A549 (cell line): ENCODE measurements at regions not wholly inside any gene's neighbourhood (a gene's known extent, or its start where the extent isn't known, plus 50 kb on each side); places are given as distances from the start of the nearest gene placed in this dataset.

ENCODE experiments used
- CBX2 ChIP-seq: fragments of 200-600 bp; sonication (generic); IDR thresholded peaks from 2 replicates; pipeline ENCODE4 v1.6.1; 2016; ENCODE audit warnings: low read depth, mild to moderate bottlenecking, borderline replicate concordance
- CEBPB ChIP-seq, 2 experiments: fragments of >200 bp in 1 of 2; sonication (Bioruptor Twin) in 1 of 2; formaldehyde crosslinking in 1 of 2; IDR thresholded peaks; 2 replicates each; pipeline ENCODE4 v1.6.1; 2012 to 2016
- CHD2 ChIP-seq: fragments of 150-350 bp; IDR thresholded peaks from 2 replicates; pipeline ENCODE4 v1.6.1; 2014; ENCODE audit warnings: low read length; ENCODE audit not compliant: partially characterized antibody
- EHMT2 ChIP-seq: fragments of 200-600 bp; sonication (generic); IDR thresholded peaks from 2 replicates; pipeline ENCODE4 v1.6.1; 2016; ENCODE audit warnings: antibody characterized with exemption, low read depth, mild to moderate bottlenecking, moderate library complexity
- EP300 ChIP-seq, 2 experiments: fragments of >200 bp; sonication (Bioruptor Twin); formaldehyde crosslinking; IDR thresholded peaks; 2 replicates in 1 of 2; 3 replicates in 1 of 2; pipeline ENCODE4 v1.6.1; 2016 to 2017
- GATA3 ChIP-seq: IDR thresholded peaks from 2 replicates; pipeline ENCODE4 v1.6.1; 2012; ENCODE audit warnings: borderline replicate concordance
- HDAC2 ChIP-seq: fragments of 200-600 bp; sonication (generic); IDR thresholded peaks from 2 replicates; pipeline ENCODE4 v1.6.1; 2016
- HOXA7 ChIP-seq: fragments of 250-450 bp; sonication (Bioruptor Pico); IDR thresholded peaks from 2 replicates; pipeline ENCODE4 v1.5.0; 2020; ENCODE audit warnings: mild to moderate bottlenecking, moderate library complexity
- HOXB5 ChIP-seq: fragments of 250-450 bp; sonication (Bioruptor Pico); IDR thresholded peaks from 2 replicates; pipeline ENCODE4 v1.5.0; 2020; ENCODE audit warnings: mild to moderate bottlenecking, moderate library complexity
- JUN ChIP-seq, 2 experiments: fragments of >200 bp; sonication (Bioruptor Twin); formaldehyde crosslinking; IDR thresholded peaks; 2 replicates in 1 of 2; 3 replicates in 1 of 2; pipeline ENCODE4 v1.6.1; 2016 to 2017
- JUNB ChIP-seq: fragments of >200 bp; sonication (Bioruptor Twin); formaldehyde crosslinking; IDR thresholded peaks from 2 replicates; pipeline ENCODE4 v1.6.1; 2016
- KDM1A ChIP-seq: fragments of 200-600 bp; sonication (generic); IDR thresholded peaks from 2 replicates; pipeline ENCODE4 v1.6.1; 2016; ENCODE audit warnings: low read depth, mild to moderate bottlenecking
- KDM5A ChIP-seq: fragments of 200-600 bp; sonication (generic); IDR thresholded peaks from 2 replicates; pipeline ENCODE4 v1.6.1; 2016; ENCODE audit warnings: antibody characterized with exemption, mild to moderate bottlenecking
- MAZ ChIP-seq: fragments of 150-350 bp; IDR thresholded peaks from 2 replicates; pipeline ENCODE4 v1.6.1; 2014; ENCODE audit warnings: antibody characterized with exemption, low read depth, low read length, borderline replicate concordance
- NR3C1 ChIP-seq: fragments of >200 bp; sonication (Bioruptor Twin); formaldehyde crosslinking; IDR thresholded peaks from 3 replicates; pipeline ENCODE4 v1.6.1; 2017
- PHF8 ChIP-seq: fragments of 200-600 bp; sonication (generic); IDR thresholded peaks from 2 replicates; pipeline ENCODE4 v1.6.1; 2016; ENCODE audit warnings: low read depth, mild to moderate bottlenecking, antibody characterized with exemption, moderate library complexity, borderline replicate concordance
- ZC3H11A ChIP-seq: fragments of 450-650 bp; IDR thresholded peaks from 2 replicates; pipeline ENCODE4 v1.6.1; 2014; ENCODE audit warnings: antibody characterized with exemption, mild to moderate bottlenecking
- ZFP36 ChIP-seq: fragments of 450-650 bp; IDR thresholded peaks from 2 replicates; pipeline ENCODE4 v1.6.1; 2014; ENCODE audit warnings: borderline replicate concordance; ENCODE audit not compliant: partially characterized antibody
- ZNF302 ChIP-seq: fragments of 250-450 bp; sonication (Bioruptor Pico); IDR thresholded peaks from 2 replicates; pipeline ENCODE4 v1.9.0; 2021; ENCODE audit warnings: inconsistent platforms, mild to moderate bottlenecking, moderate library complexity
- ZSCAN20 ChIP-seq: fragments of 250-450 bp; sonication (Bioruptor Pico); IDR thresholded peaks from 2 replicates; pipeline ENCODE4 v1.8.0; 2022; ENCODE audit warnings: mild to moderate bottlenecking, moderate library complexity
- TF ChIP-seq, protein P1 (sequence below): fragments of >200 bp; sonication (Bioruptor Twin); formaldehyde crosslinking; IDR thresholded peaks from 3 replicates; pipeline ENCODE4 v1.5.1; 2016
- TF ChIP-seq, protein P2 (sequence below): fragments of 250-450 bp; sonication (Bioruptor Pico); IDR thresholded peaks from 2 replicates; pipeline ENCODE4 v1.5.0; 2020; ENCODE audit warnings: low read depth, mild to moderate bottlenecking, moderate library complexity
- TF ChIP-seq, protein P3 (sequence below): fragments of >200 bp; sonication (Bioruptor Twin); formaldehyde crosslinking; IDR thresholded peaks from 2 replicates; pipeline ENCODE4 v1.6.1; 2016
- TF ChIP-seq, protein P4 (sequence below): IDR thresholded peaks from 2 replicates; pipeline ENCODE4 v1.6.1; 2012; ENCODE audit warnings: low read depth, borderline replicate concordance
- TF ChIP-seq, protein P5 (sequence below): fragments of 150-350 bp; IDR thresholded peaks from 2 replicates; pipeline ENCODE4 v1.6.1; 2014; ENCODE audit warnings: low read depth, mild to moderate bottlenecking, low read length
- TF ChIP-seq, protein P6 (sequence below): fragments of >200 bp; sonication (Bioruptor Twin); formaldehyde crosslinking; IDR thresholded peaks from 3 replicates; pipeline ENCODE4 v1.6.1; 2016
- TF ChIP-seq, protein P7 (sequence below): IDR thresholded peaks from 2 replicates; pipeline ENCODE4 v1.6.1; 2012

DNA sequence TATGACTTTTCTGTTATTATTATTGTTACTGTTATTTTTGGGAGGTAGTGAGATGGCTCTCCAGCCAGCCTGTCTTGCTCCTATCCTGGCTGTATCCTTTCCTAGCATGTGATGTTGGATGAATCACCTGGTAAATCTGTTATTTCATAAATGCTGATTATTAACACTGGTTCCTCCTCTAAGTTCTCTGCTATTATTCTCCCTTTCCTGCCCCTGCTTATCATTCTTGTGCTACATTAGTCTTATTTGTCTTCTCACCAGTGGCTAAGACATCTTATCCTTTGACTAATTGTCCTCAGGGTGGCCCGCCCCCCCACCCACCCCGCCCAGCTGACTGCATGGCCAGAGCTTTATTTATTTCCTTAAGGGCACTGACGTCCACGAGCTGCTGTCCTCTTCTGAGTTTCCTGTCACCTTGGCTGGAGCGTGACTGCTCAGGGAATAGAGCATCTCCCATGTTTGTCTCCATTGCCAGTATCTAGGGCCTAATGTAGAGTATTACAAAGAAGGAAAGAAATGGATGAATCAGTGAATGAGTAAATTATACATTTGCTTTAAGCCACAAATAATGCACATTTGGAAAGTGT, 110.1 kb upstream of the KLF6 start (continued):
- TF ChIP-seq, protein P1, sequence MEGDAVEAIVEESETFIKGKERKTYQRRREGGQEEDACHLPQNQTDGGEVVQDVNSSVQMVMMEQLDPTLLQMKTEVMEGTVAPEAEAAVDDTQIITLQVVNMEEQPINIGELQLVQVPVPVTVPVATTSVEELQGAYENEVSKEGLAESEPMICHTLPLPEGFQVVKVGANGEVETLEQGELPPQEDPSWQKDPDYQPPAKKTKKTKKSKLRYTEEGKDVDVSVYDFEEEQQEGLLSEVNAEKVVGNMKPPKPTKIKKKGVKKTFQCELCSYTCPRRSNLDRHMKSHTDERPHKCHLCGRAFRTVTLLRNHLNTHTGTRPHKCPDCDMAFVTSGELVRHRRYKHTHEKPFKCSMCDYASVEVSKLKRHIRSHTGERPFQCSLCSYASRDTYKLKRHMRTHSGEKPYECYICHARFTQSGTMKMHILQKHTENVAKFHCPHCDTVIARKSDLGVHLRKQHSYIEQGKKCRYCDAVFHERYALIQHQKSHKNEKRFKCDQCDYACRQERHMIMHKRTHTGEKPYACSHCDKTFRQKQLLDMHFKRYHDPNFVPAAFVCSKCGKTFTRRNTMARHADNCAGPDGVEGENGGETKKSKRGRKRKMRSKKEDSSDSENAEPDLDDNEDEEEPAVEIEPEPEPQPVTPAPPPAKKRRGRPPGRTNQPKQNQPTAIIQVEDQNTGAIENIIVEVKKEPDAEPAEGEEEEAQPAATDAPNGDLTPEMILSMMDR, result no peak
- no peak for TF ChIP-seq HOXA7
- TF ChIP-seq HDAC2, result no peak
- TF ChIP-seq, protein P2, sequence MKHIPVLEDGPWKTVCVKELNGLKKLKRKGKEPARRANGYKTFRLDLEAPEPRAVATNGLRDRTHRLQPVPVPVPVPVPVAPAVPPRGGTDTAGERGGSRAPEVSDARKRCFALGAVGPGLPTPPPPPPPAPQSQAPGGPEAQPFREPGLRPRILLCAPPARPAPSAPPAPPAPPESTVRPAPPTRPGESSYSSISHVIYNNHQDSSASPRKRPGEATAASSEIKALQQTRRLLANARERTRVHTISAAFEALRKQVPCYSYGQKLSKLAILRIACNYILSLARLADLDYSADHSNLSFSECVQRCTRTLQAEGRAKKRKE (CRISPR knock-in tag), result no peak
- 0 out of 5 replicates have a peak, but pooled peaks have one; percentile 20 to 43 for TF ChIP-seq EP300 (IDR thresholded peaks at IDR 0.05)
- no peak for TF ChIP-seq GATA3
- TF ChIP-seq JUN (IDR thresholded peaks at IDR 0.05), result no peak
- no peak for TF ChIP-seq CEBPB (IDR thresholded peaks at IDR 0.05)
- TF ChIP-seq, protein P3, sequence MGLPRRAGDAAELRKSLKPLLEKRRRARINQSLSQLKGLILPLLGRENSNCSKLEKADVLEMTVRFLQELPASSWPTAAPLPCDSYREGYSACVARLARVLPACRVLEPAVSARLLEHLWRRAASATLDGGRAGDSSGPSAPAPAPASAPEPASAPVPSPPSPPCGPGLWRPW, result no peak
- TF ChIP-seq KDM5A, result no peak
- TF ChIP-seq HOXB5, result no peak
- TF ChIP-seq, protein P4, sequence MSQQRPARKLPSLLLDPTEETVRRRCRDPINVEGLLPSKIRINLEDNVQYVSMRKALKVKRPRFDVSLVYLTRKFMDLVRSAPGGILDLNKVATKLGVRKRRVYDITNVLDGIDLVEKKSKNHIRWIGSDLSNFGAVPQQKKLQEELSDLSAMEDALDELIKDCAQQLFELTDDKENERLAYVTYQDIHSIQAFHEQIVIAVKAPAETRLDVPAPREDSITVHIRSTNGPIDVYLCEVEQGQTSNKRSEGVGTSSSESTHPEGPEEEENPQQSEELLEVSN, result no peak
- no peak for TF ChIP-seq KDM1A
- no peak for TF ChIP-seq ZNF302 (CRISPR knock-in tag)
- peak; percentile 45; the same call in 1 of the 2 replicates for TF ChIP-seq JUNB
- no peak for TF ChIP-seq CHD2
- no peak for TF ChIP-seq EHMT2
- no peak for TF ChIP-seq ZSCAN20
- no peak for TF ChIP-seq ZFP36
- no peak for TF ChIP-seq CBX2
- TF ChIP-seq, protein P5, sequence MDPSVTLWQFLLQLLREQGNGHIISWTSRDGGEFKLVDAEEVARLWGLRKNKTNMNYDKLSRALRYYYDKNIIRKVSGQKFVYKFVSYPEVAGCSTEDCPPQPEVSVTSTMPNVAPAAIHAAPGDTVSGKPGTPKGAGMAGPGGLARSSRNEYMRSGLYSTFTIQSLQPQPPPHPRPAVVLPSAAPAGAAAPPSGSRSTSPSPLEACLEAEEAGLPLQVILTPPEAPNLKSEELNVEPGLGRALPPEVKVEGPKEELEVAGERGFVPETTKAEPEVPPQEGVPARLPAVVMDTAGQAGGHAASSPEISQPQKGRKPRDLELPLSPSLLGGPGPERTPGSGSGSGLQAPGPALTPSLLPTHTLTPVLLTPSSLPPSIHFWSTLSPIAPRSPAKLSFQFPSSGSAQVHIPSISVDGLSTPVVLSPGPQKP, result no peak
- TF ChIP-seq PHF8, result no peak
- TF ChIP-seq, protein P6, sequence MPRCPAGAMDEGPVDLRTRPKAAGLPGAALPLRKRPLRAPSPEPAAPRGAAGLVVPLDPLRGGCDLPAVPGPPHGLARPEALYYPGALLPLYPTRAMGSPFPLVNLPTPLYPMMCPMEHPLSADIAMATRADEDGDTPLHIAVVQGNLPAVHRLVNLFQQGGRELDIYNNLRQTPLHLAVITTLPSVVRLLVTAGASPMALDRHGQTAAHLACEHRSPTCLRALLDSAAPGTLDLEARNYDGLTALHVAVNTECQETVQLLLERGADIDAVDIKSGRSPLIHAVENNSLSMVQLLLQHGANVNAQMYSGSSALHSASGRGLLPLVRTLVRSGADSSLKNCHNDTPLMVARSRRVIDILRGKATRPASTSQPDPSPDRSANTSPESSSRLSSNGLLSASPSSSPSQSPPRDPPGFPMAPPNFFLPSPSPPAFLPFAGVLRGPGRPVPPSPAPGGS, result no peak
- no peak for TF ChIP-seq NR3C1
- TF ChIP-seq ZC3H11A, result no peak
- TF ChIP-seq, protein P7, sequence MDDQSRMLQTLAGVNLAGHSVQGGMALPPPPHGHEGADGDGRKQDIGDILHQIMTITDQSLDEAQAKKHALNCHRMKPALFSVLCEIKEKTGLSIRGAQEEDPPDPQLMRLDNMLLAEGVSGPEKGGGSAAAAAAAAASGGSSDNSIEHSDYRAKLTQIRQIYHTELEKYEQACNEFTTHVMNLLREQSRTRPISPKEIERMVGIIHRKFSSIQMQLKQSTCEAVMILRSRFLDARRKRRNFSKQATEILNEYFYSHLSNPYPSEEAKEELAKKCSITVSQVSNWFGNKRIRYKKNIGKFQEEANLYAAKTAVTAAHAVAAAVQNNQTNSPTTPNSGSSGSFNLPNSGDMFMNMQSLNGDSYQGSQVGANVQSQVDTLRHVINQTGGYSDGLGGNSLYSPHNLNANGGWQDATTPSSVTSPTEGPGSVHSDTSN, result no peak
- no peak for TF ChIP-seq MAZ
- TF ChIP-seq, all 56 proteins: peak for 5
